ENCODE measurements at regions not wholly inside any gene's neighbourhood (a gene's known extent, or its start where the extent isn't known, plus 50 kb on each side); places are given as distances from the start of the nearest gene placed in this dataset.

GRCh38 chr5:136816327-136816726, 451.0 kb upstream of the TRPC7 start:
- TF ChIP-seq POLR2A (IDR thresholded peaks at IDR 0.05) (no peak), CTCF (IDR thresholded peaks at IDR 0.05) (no peak), EP300 (IDR thresholded peaks at IDR 0.05) (no peak)

All from tibial nerve (tissue), 4 donors.